ENCODE measurements at regions not wholly inside any gene's neighbourhood (a gene's known extent, or its start where the extent isn't known, plus 50 kb on each side); places are given as distances from the start of the nearest gene placed in this dataset.

GRCh38 chr17:31738996-31739699 is 119.9 kb downstream of the COPRS start:
- Histone ChIP-seq H3K79me1 (ENCODE audit: low read length) (no peaks in the 10 kb centered on the region), H2BK12ac (ENCODE audit: low read length) (no peak overlapping the region), H4K12ac (ENCODE audit: low read depth, low read length) (no peak overlapping the region), H3K4me1 (ENCODE audit: control insufficient read depth in 1 of 2, insufficient read depth in 2 of 2, low read length in 2 of 2) (peaks cover 3% of the 10 kb centered on the region in 2 experiments), H3K18ac (ENCODE audit: low read length) (no peak overlapping the region), H2BK120ac (ENCODE audit: insufficient read depth, low read length, poor library complexity) (no peak overlapping the region), H4K91ac (ENCODE audit: low read depth, low read length) (no peak overlapping the region), H2AFZ (ENCODE audit: insufficient read depth, low read length, poor library complexity) (no peak overlapping the region), H2AK5ac (ENCODE audit: low read length) (no peak overlapping the region), H3K14ac (ENCODE audit: low read length) (no peak overlapping the region), H3K27ac (ENCODE audit: low read depth, low read length) (no peak overlapping the region), H3K27me3 (ENCODE audit: insufficient read depth, low read length) (no peaks in the 10 kb centered on the region), H3K23ac (ENCODE audit: low read length) (no peak overlapping the region), H3K9me3 (ENCODE audit: insufficient read depth, low read depth, low read length) (no peaks in the 10 kb centered on the region), H4K8ac (ENCODE audit: low read depth, low read length) (no peak overlapping the region), H3K79me2 (ENCODE audit: control insufficient read depth, insufficient read depth, low read length, poor library complexity) (no peaks in the 10 kb centered on the region), H3K4me3 (ENCODE audit: low read depth, low read length) (no peak overlapping the region), H3K9ac (ENCODE audit: low read length) (no peak overlapping the region), H2BK5ac (ENCODE audit: low read depth, low read length, poor library complexity) (no peak overlapping the region), H3K36me3 (ENCODE audit: control insufficient read depth in 1 of 2, insufficient read depth in 2 of 2, low read length in 2 of 2) (no peaks in the 10 kb centered on the region), H3K4me2 (ENCODE audit: low read length) (no peak overlapping the region), H3K4ac (ENCODE audit: low read depth, low read length) (no peak overlapping the region)
- no peak for DNase-seq
- no CpG with 5 or more reads among the region's 2 CpGs for WGBS (ENCODE audit: extremely low coverage, insufficient coverage, insufficient read length)

- no peak overlapping the region for H2BK120ac ChIP-seq (ENCODE audit: insufficient read depth, low read length, poor library complexity)
- no peak overlapping the region for H3K23ac ChIP-seq (ENCODE audit: low read length)
- no peak overlapping the region for H3K9ac ChIP-seq (ENCODE audit: low read length)
- H2AK5ac ChIP-seq (ENCODE audit: low read length), result no peak overlapping the region
- no peaks in the 10 kb centered on the region for H3K79me2 ChIP-seq (ENCODE audit: control insufficient read depth, insufficient read depth, low read length, poor library complexity)
- no peak overlapping the region for H4K91ac ChIP-seq (ENCODE audit: low read depth, low read length)
- H3K4me2 ChIP-seq (ENCODE audit: low read length), result no peak overlapping the region
- no peak overlapping the region for H3K14ac ChIP-seq (ENCODE audit: low read length)
- no peak overlapping the region for H3K4me3 ChIP-seq (ENCODE audit: low read depth, low read length)
- H3K36me3 ChIP-seq (ENCODE audit: control insufficient read depth in 1 of 2, insufficient read depth in 2 of 2, low read length in 2 of 2), result no peaks in the 10 kb centered on the region
- no peak overlapping the region for H4K8ac ChIP-seq (ENCODE audit: low read depth, low read length)
- H3K4ac ChIP-seq (ENCODE audit: low read depth, low read length), result no peak overlapping the region
- peaks cover 0 to 3% of the 10 kb centered on the region in 2 experiments for H3K4me1 ChIP-seq (ENCODE audit: control insufficient read depth in 1 of 2, insufficient read depth in 2 of 2, low read length in 2 of 2)
- no peaks in the 10 kb centered on the region for H3K79me1 ChIP-seq (ENCODE audit: low read length)
- no peak for DNase-seq
- H4K12ac ChIP-seq (ENCODE audit: low read depth, low read length), result no peak overlapping the region
- H3K27me3 ChIP-seq (ENCODE audit: insufficient read depth, low read length), result no peaks in the 10 kb centered on the region
- no peak overlapping the region for H2AFZ ChIP-seq (ENCODE audit: insufficient read depth, low read length, poor library complexity)
- no peak overlapping the region for H3K27ac ChIP-seq (ENCODE audit: low read depth, low read length)
- H3K9me3 ChIP-seq (ENCODE audit: insufficient read depth, low read depth, low read length), result no peaks in the 10 kb centered on the region
- no peak overlapping the region for H2BK5ac ChIP-seq (ENCODE audit: low read depth, low read length, poor library complexity)
- H3K18ac ChIP-seq (ENCODE audit: low read length), result no peak overlapping the region
- H2BK12ac ChIP-seq (ENCODE audit: low read length), result no peak overlapping the region
These were observed 120.6 kb downstream of the COPRS start for GRCh38 chr17:31738488-31738887.

- Histone ChIP-seq H4K91ac (ENCODE audit: low read depth, low read length) (no peak overlapping the region), H3K79me1 (ENCODE audit: low read length) (no peaks in the 10 kb centered on the region), H3K14ac (ENCODE audit: low read length) (no peak overlapping the region), H3K27ac (ENCODE audit: low read depth, low read length) (no peak overlapping the region), H2BK12ac (ENCODE audit: low read length) (no peak overlapping the region), H3K4me3 (ENCODE audit: low read depth, low read length) (no peak overlapping the region), H3K4ac (ENCODE audit: low read depth, low read length) (no peak overlapping the region), H3K9me3 (ENCODE audit: insufficient read depth, low read depth, low read length) (no peaks in the 10 kb centered on the region), H3K36me3 (ENCODE audit: control insufficient read depth in 1 of 2, insufficient read depth in 2 of 2, low read length in 2 of 2) (no peaks in the 10 kb centered on the region), H3K9ac (ENCODE audit: low read length) (no peak overlapping the region), H2AFZ (ENCODE audit: insufficient read depth, low read length, poor library complexity) (no peak overlapping the region), H2AK5ac (ENCODE audit: low read length) (no peak overlapping the region), H3K4me1 (ENCODE audit: control insufficient read depth in 1 of 2, insufficient read depth in 2 of 2, low read length in 2 of 2) (peaks cover 0 to 3% of the 10 kb centered on the region in 2 experiments), H2BK5ac (ENCODE audit: low read depth, low read length, poor library complexity) (no peak overlapping the region), H2BK120ac (ENCODE audit: insufficient read depth, low read length, poor library complexity) (no peak overlapping the region), H3K27me3 (ENCODE audit: insufficient read depth, low read length) (no peaks in the 10 kb centered on the region), H3K79me2 (ENCODE audit: control insufficient read depth, insufficient read depth, low read length, poor library complexity) (no peaks in the 10 kb centered on the region), H3K23ac (ENCODE audit: low read length) (no peak overlapping the region), H4K12ac (ENCODE audit: low read depth, low read length) (no peak overlapping the region), H3K18ac (ENCODE audit: low read length) (no peak overlapping the region), H4K8ac (ENCODE audit: low read depth, low read length) (no peak overlapping the region), H3K4me2 (ENCODE audit: low read length) (no peak overlapping the region)
- peak in 1 of 2 donors; percentile 25 for DNase-seq
- WGBS (ENCODE audit: extremely low coverage, insufficient coverage, insufficient read length), result no CpG with 5 or more reads among the region's 8 CpGs
These were observed 121.0 kb downstream of the COPRS start for GRCh38 chr17:31738067-31738466.

GRCh38 chr17:31736855-31737625 is 122.0 kb downstream of the COPRS start:
- Histone ChIP-seq H3K4ac (ENCODE audit: low read depth, low read length) (no peak overlapping the region), H3K27me3 (ENCODE audit: insufficient read depth, low read length) (no peaks in the 10 kb centered on the region), H4K8ac (ENCODE audit: low read depth, low read length) (no peak overlapping the region), H2BK12ac (ENCODE audit: low read length) (no peak overlapping the region), H3K4me3 (ENCODE audit: low read depth, low read length) (no peak overlapping the region), H3K9me3 (ENCODE audit: insufficient read depth, low read depth, low read length) (no peaks in the 10 kb centered on the region), H2AFZ (ENCODE audit: insufficient read depth, low read length, poor library complexity) (no peak overlapping the region), H3K23ac (ENCODE audit: low read length) (no peak overlapping the region), H3K18ac (ENCODE audit: low read length) (no peak overlapping the region), H3K4me1 (ENCODE audit: control insufficient read depth in 1 of 2, insufficient read depth in 2 of 2, low read length in 2 of 2) (peaks cover 0 to 3% of the 10 kb centered on the region in 2 experiments), H3K14ac (ENCODE audit: low read length) (no peak overlapping the region), H3K79me1 (ENCODE audit: low read length) (no peaks in the 10 kb centered on the region), H4K91ac (ENCODE audit: low read depth, low read length) (no peak overlapping the region), H3K9ac (ENCODE audit: low read length) (no peak overlapping the region), H2AK5ac (ENCODE audit: low read length) (no peak overlapping the region), H2BK5ac (ENCODE audit: low read depth, low read length, poor library complexity) (no peak overlapping the region), H3K36me3 (ENCODE audit: control insufficient read depth in 1 of 2, insufficient read depth in 2 of 2, low read length in 2 of 2) (no peaks in the 10 kb centered on the region), H2BK120ac (ENCODE audit: insufficient read depth, low read length, poor library complexity) (no peak overlapping the region), H4K12ac (ENCODE audit: low read depth, low read length) (no peak overlapping the region), H3K79me2 (ENCODE audit: control insufficient read depth, insufficient read depth, low read length, poor library complexity) (no peaks in the 10 kb centered on the region), H3K4me2 (ENCODE audit: low read length) (no peak overlapping the region), H3K27ac (ENCODE audit: low read depth, low read length) (no peak overlapping the region)
- no CpG with 5 or more reads among the region's 5 CpGs for WGBS (ENCODE audit: extremely low coverage, insufficient coverage, insufficient read length)
- peak in 1 of 2 donors; percentile 57 for DNase-seq

Measured in trophoblast cell (in vitro differentiated cells and primary cell).